Testis (tissue), 2 donors: ENCODE measurements at regions not wholly inside any gene's neighbourhood (a gene's known extent, or its start where the extent isn't known, plus 50 kb on each side); places are given as distances from the start of the nearest gene placed in this dataset.

Source experiments
- CTCF ChIP-seq, 3 experiments: fragments of 450-650 bp in 2 of 3; fragments of 200-600 bp in 1 of 3; sonication (generic) in 1 of 3; IDR thresholded peaks; one replicate each; pipeline ENCODE4 v1.5.1; 2016 to 2019; ENCODE audit warnings: antibody characterized with exemption in 3 of 3, mild to moderate bottlenecking in 2 of 3, moderate library complexity in 1 of 3
- POLR2A ChIP-seq: fragments of 450-650 bp; IDR thresholded peaks from one replicate; pipeline ENCODE4 v1.6.1; 2017; ENCODE audit warnings: antibody characterized with exemption, mild to moderate bottlenecking, moderate library complexity

GRCh38 chr16:73743665-73744496, 552.7 kb upstream of the PSMD7 start:
- TF ChIP-seq CTCF (IDR thresholded peaks at IDR 0.05) (no peak), POLR2A (no peak)
